ENCODE measurements at regions not wholly inside any gene's neighbourhood (a gene's known extent, or its start where the extent isn't known, plus 50 kb on each side); places are given as distances from the start of the nearest gene placed in this dataset.

GRCh38 chr7:131665021-131665420, 108.6 kb upstream of the PODXL start:
- TF ChIP-seq, protein P1, sequence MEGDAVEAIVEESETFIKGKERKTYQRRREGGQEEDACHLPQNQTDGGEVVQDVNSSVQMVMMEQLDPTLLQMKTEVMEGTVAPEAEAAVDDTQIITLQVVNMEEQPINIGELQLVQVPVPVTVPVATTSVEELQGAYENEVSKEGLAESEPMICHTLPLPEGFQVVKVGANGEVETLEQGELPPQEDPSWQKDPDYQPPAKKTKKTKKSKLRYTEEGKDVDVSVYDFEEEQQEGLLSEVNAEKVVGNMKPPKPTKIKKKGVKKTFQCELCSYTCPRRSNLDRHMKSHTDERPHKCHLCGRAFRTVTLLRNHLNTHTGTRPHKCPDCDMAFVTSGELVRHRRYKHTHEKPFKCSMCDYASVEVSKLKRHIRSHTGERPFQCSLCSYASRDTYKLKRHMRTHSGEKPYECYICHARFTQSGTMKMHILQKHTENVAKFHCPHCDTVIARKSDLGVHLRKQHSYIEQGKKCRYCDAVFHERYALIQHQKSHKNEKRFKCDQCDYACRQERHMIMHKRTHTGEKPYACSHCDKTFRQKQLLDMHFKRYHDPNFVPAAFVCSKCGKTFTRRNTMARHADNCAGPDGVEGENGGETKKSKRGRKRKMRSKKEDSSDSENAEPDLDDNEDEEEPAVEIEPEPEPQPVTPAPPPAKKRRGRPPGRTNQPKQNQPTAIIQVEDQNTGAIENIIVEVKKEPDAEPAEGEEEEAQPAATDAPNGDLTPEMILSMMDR (IDR thresholded peaks at IDR 0.05; ENCODE audit: low read length): no peak
- TF ChIP-seq EZH2 (IDR thresholded peaks at IDR 0.05; ENCODE audit: borderline replicate concordance, low read length): no peak
